H1 (cell line): ENCODE measurements at regions not wholly inside any gene's neighbourhood (a gene's known extent, or its start where the extent isn't known, plus 50 kb on each side); places are given as distances from the start of the nearest gene placed in this dataset.

ENCODE experiments used
- CTCF ChIA-PET: fragments of 300-600 bp; sonication (Branson Sonifier 250); formaldehyde crosslinking; loops from one replicate; lab custom pipeline; 2021; ENCODE audit not compliant: partially characterized antibody; lab: Charles Lee
- POLR2A ChIA-PET: fragments of 300-600 bp; sonication (Branson Sonifier 250); formaldehyde crosslinking; loops from one replicate; lab custom pipeline; 2021; ENCODE audit warnings: inconsistent platforms; ENCODE audit not compliant: partially characterized antibody; lab: Charles Lee
- DNase-seq, 2 experiments: peaks; one replicate each; pipeline versions ENCODE4 v3.0.0 to v3.0.0-alpha.2; 2010 to 2022; ENCODE audit warnings: low spot score in 2 of 2, low read depth in 1 of 2, mixed read lengths in 1 of 2
- FAIRE-seq: peaks from 2 replicates; lab custom pipeline; 2011; peaks lifted over from hg19 to GRCh38; lab: Jason Lieb, UNC
- H2AFZ ChIP-seq: 2 replicates; pipeline ENCODE4 v1.8.1; 2012; ENCODE audit warnings: low read length, inconsistent platforms
- H2AK5ac ChIP-seq: 2 replicates; pipeline ENCODE4 v1.6.1; 2013; ENCODE audit warnings: low read depth, low read length
- H2BK120ac ChIP-seq: replicated peaks from 2 replicates; pipeline ENCODE3; 2013; ENCODE audit warnings: low read depth, low read length, inconsistent platforms
- H2BK12ac ChIP-seq: 2 replicates; pipeline ENCODE4 v1.6.1; 2013; ENCODE audit warnings: low read depth, low read length
- H2BK15ac ChIP-seq: 2 replicates; pipeline ENCODE4 v1.6.1; 2013; ENCODE audit warnings: low read length
- H2BK20ac ChIP-seq: 2 replicates; pipeline ENCODE4 v1.6.1; 2013; ENCODE audit warnings: low read length
- H2BK5ac ChIP-seq: 2 replicates; pipeline ENCODE4 v1.6.1; 2013; ENCODE audit warnings: low read depth, low read length
- H3K14ac ChIP-seq: 2 replicates; pipeline ENCODE4 v1.6.1; 2013; ENCODE audit warnings: inconsistent platforms; ENCODE audit not compliant: insufficient read length
- H3K18ac ChIP-seq: 2 replicates; pipeline ENCODE4 v1.6.1; 2013; ENCODE audit warnings: low read length; ENCODE audit errors: extremely low read depth
- H3K23ac ChIP-seq: 2 replicates; pipeline ENCODE4 v1.6.1; 2013; ENCODE audit warnings: inconsistent platforms; ENCODE audit not compliant: insufficient read length
- H3K23me2 ChIP-seq: 2 replicates; pipeline ENCODE4 v1.6.1; 2013; ENCODE audit warnings: low read depth, low read length
- H3K27ac ChIP-seq: 2 replicates; pipeline ENCODE4 v1.6.1; 2011; ENCODE audit warnings: low read depth, low read length, inconsistent platforms
- H3K27me3 ChIP-seq, 4 experiments: replicated peaks in 1 of 4; 1 replicate in 1 of 4; 2 replicates in 3 of 4; pipeline versions ENCODE4 v1.6.1 to v1.8.1; 2011 to 2013; ENCODE audit warnings: low read length in 3 of 4, mild to moderate bottlenecking in 3 of 4, inconsistent platforms in 2 of 4, mixed read lengths in 2 of 4, moderate library complexity in 1 of 4; ENCODE audit not compliant: control insufficient read depth in 3 of 4, insufficient read depth in 3 of 4; ENCODE audit errors: extremely low read depth in 1 of 4
- H3K36me3 ChIP-seq, 4 experiments: 2 replicates each; pipeline versions ENCODE4 v1.6.1 to v1.8.1; 2011 to 2013; ENCODE audit warnings: mild to moderate bottlenecking in 4 of 4, low read length in 3 of 4, moderate library complexity in 2 of 4, control low read depth in 1 of 4, inconsistent platforms in 1 of 4; ENCODE audit not compliant: insufficient read depth in 4 of 4, control insufficient read depth in 2 of 4
- H3K4ac ChIP-seq: replicated peaks from 2 replicates; pipeline ENCODE3; 2013; ENCODE audit warnings: low read length, low read depth, mixed read lengths, inconsistent platforms; ENCODE audit not compliant: insufficient read length
- H3K4me1 ChIP-seq, 4 experiments: replicated peaks in 1 of 4; 1 replicate in 1 of 4; 2 replicates in 3 of 4; pipeline versions ENCODE4 v1.6.1 to v1.8.1; 2011 to 2013; ENCODE audit warnings: low read length in 3 of 4, inconsistent platforms in 2 of 4, mixed read lengths in 1 of 4; ENCODE audit not compliant: insufficient read depth in 4 of 4, control insufficient read depth in 3 of 4
- H3K4me2 ChIP-seq, 2 experiments: 2 replicates each; pipeline versions ENCODE4 v1.6.1 to v1.8.1; 2011 to 2013; ENCODE audit warnings: low read depth in 2 of 2, low read length in 2 of 2, control low read depth in 1 of 2, inconsistent platforms in 1 of 2, mild to moderate bottlenecking in 1 of 2; ENCODE audit not compliant: insufficient read depth in 1 of 2
- H3K4me3 ChIP-seq, 4 experiments: fragments of 200-600, 300-600 bp in 1 of 4; sonication (generic), shearing (Covaris generic), sonication (Bioruptor Twin) in 1 of 4; 2 replicates each; pipeline versions ENCODE4 v1.5.1 to v1.8.1; 2011 to 2016; ENCODE audit warnings: low read length in 4 of 4, low read depth in 3 of 4, control low read depth in 2 of 4, inconsistent platforms in 2 of 4, mild to moderate bottlenecking in 2 of 4, mixed read lengths in 1 of 4, moderate library complexity in 1 of 4; ENCODE audit not compliant: insufficient read depth in 2 of 4; ENCODE audit errors: extremely low read depth in 1 of 4
- H3K56ac ChIP-seq: replicated peaks from 2 replicates; pipeline ENCODE3; 2013; ENCODE audit warnings: low read depth, mild to moderate bottlenecking, mixed read lengths, low read length, inconsistent platforms; ENCODE audit not compliant: insufficient read length
- H3K79me1 ChIP-seq: 2 replicates; pipeline ENCODE4 v1.6.1; 2013; ENCODE audit warnings: low read depth, low read length, control low read depth
- H3K79me2 ChIP-seq, 2 experiments: 2 replicates each; pipeline versions ENCODE4 v1.6.1 to v1.8.1; 2012 to 2013; ENCODE audit warnings: low read length in 2 of 2, mild to moderate bottlenecking in 2 of 2, inconsistent platforms in 1 of 2; ENCODE audit not compliant: insufficient read depth in 2 of 2, control insufficient read depth in 1 of 2
- H3K9ac ChIP-seq, 4 experiments: replicated peaks in 1 of 4; 1 replicate in 1 of 4; 2 replicates in 3 of 4; pipeline versions ENCODE4 v1.6.1 to v1.8.1; 2011 to 2013; ENCODE audit warnings: low read depth in 3 of 4, low read length in 3 of 4, control low read depth in 2 of 4, mild to moderate bottlenecking in 2 of 4, moderate library complexity in 2 of 4, inconsistent platforms in 1 of 4; ENCODE audit errors: extremely low read depth in 1 of 4
- H3K9me3 ChIP-seq, 2 experiments: 2 replicates each; pipeline versions ENCODE4 v1.6.1 to v1.8.1; 2012 to 2013; ENCODE audit warnings: mild to moderate bottlenecking in 2 of 2, moderate library complexity in 2 of 2, control low read depth in 1 of 2, inconsistent platforms in 1 of 2, low read depth in 1 of 2, low read length in 1 of 2, mixed read lengths in 1 of 2; ENCODE audit not compliant: insufficient read depth in 2 of 2
- H4K20me1 ChIP-seq, 2 experiments: replicated peaks in 1 of 2; 2 replicates each; pipeline versions ENCODE3 to v1.8.1; 2011 to 2013; ENCODE audit warnings: inconsistent platforms in 2 of 2, low read length in 2 of 2, mild to moderate bottlenecking in 1 of 2; ENCODE audit not compliant: insufficient read depth in 2 of 2, control insufficient read depth in 1 of 2
- H4K5ac ChIP-seq: 2 replicates; pipeline ENCODE4 v1.6.1; 2013; ENCODE audit warnings: low read length, low read depth, mixed read lengths, inconsistent platforms; ENCODE audit not compliant: insufficient read length
- H4K8ac ChIP-seq: 2 replicates; pipeline ENCODE4 v1.8.0; 2013; ENCODE audit warnings: mild to moderate bottlenecking, moderate library complexity, low read length, inconsistent platforms; ENCODE audit not compliant: insufficient read depth; ENCODE audit errors: extremely low read depth
- H4K91ac ChIP-seq: replicated peaks from 2 replicates; pipeline ENCODE3; 2013; ENCODE audit warnings: low read length, mixed read lengths, inconsistent platforms; ENCODE audit not compliant: insufficient read length
- ATF3 ChIP-seq: IDR thresholded peaks from 2 replicates; pipeline ENCODE4 v1.6.1; 2011; ENCODE audit warnings: low read depth, mild to moderate bottlenecking, low read length; ENCODE audit not compliant: insufficient read depth
- CEBPB ChIP-seq: IDR thresholded peaks from 2 replicates; pipeline ENCODE4 v1.6.1; 2012; ENCODE audit warnings: low read depth, low read length
- CHD1 ChIP-seq: IDR thresholded peaks from 2 replicates; pipeline ENCODE4 v1.6.1; 2012; ENCODE audit warnings: low read depth, low read length, improper control_type of control experiment
- GABPA ChIP-seq: IDR thresholded peaks from 2 replicates; pipeline ENCODE4 v1.6.1; 2011; ENCODE audit warnings: mild to moderate bottlenecking, low read length, moderate library complexity, borderline replicate concordance; ENCODE audit not compliant: insufficient read depth
- KDM4A ChIP-seq: IDR thresholded peaks from one replicate; pipeline ENCODE4 v1.7.1; 2012; ENCODE audit warnings: low read depth, mild to moderate bottlenecking, moderate library complexity, low read length, inconsistent platforms; ENCODE audit not compliant: severe bottlenecking
- PHF8 ChIP-seq: fragments of 200-600 bp; sonication (generic); conservative IDR thresholded peaks from 2 replicates; pipeline ENCODE4 v1.7.1; 2012; ENCODE audit warnings: low read depth, mild to moderate bottlenecking, inconsistent platforms, low read length, moderate library complexity
- RAD21 ChIP-seq, 2 experiments: IDR thresholded peaks in 1 of 2; conservative IDR thresholded peaks in 1 of 2; 2 replicates each; pipeline ENCODE4 v1.6.1; 2011; ENCODE audit warnings: low read depth in 2 of 2, low read length in 2 of 2, improper control_type of control experiment in 1 of 2, inconsistent platforms in 1 of 2, mild to moderate bottlenecking in 1 of 2, moderate library complexity in 1 of 2
- SP2 ChIP-seq: IDR thresholded peaks from 2 replicates; pipeline ENCODE4 v1.6.1; 2012; ENCODE audit warnings: mild to moderate bottlenecking, low read length, inconsistent platforms
- SRF ChIP-seq: IDR thresholded peaks from 2 replicates; pipeline ENCODE4 v1.6.1; 2011; ENCODE audit warnings: mild to moderate bottlenecking, low read depth, low read length, moderate library complexity
- ZNF274 ChIP-seq: IDR thresholded peaks from 2 replicates; pipeline ENCODE4 v1.7.0; 2012; ENCODE audit warnings: low read length, borderline replicate concordance; ENCODE audit errors: extremely low read depth
- WGBS, 2 experiments: shearing (Covaris generic) in 1 of 2; methylation state at CpG; one replicate each; pipeline versions ENCODE4 v1.1.6 to v1.1.7; 2013 to 2015; ENCODE audit warnings: low lambda C conversion rate in 2 of 2, mixed read lengths in 2 of 2, inconsistent platforms in 1 of 2, low coverage in 1 of 2, missing lambda C conversion rate in 1 of 2; ENCODE audit not compliant: insufficient replicate concordance in 2 of 2, insufficient coverage in 1 of 2, insufficient read length in 1 of 2; ENCODE audit errors: extremely low coverage in 1 of 2, missing lambda C conversion rate in 1 of 2; 5-methylcytosine and 5-hydroxymethylcytosine counted together

GRCh38 chr1:83026745-83027144, 972.2 kb downstream of the TTLL7 start:
- TF ChIP-seq CEBPB (no peak), GABPA (no peak), SP2 (no peak), ZNF274 (no peak), PHF8 (no peak), KDM4A (no peak), RAD21 (IDR thresholded peaks at IDR 0.05 in 1 of 2, conservative IDR thresholded peaks at IDR 0.05 in 1 of 2; ENCODE audit: low read depth in 2 of 2, low read length in 2 of 2) (no peak), SRF (no peak), ATF3 (no peak), CHD1 (no peak)
- H3K23me2 ChIP-seq, result no peaks in the 10 kb centered on the region; the same call in 1 of the 2 replicates
- peaks cover 3% of the 10 kb centered on the region in 2 experiments; a peak in 2 of 4 replicates for H3K9me3 ChIP-seq
- POLR2A ChIA-PET, result no interaction called here
- peaks cover 0 to 4% (median 1%) of the 10 kb centered on the region in 4 experiments; a peak in 2 of 7 replicates for H3K4me1 ChIP-seq
- no peaks in the 10 kb centered on the region for H3K79me1 ChIP-seq
- H3K27me3 ChIP-seq, result peaks cover 0 to 1% (median 0%) of the 10 kb centered on the region in 4 experiments; a peak in 1 of 7 replicates
- H3K14ac ChIP-seq, result no peak overlapping the region
- no peak overlapping the region for H2AFZ ChIP-seq
- H2BK120ac ChIP-seq, result no peak overlapping the region
- no peak overlapping the region for H3K9ac ChIP-seq
- H3K4ac ChIP-seq, result no peak overlapping the region
- no peak overlapping the region for H4K5ac ChIP-seq
- no peak for DNase-seq
- no peaks in the 10 kb centered on the region for H3K79me2 ChIP-seq
- no peak overlapping the region for H3K23ac ChIP-seq
- no peaks in the 10 kb centered on the region for H4K20me1 ChIP-seq
- H3K36me3 ChIP-seq, result no peaks in the 10 kb centered on the region; a peak in 1 of 8 replicates
- H2BK15ac ChIP-seq, result no peak overlapping the region
- H2BK12ac ChIP-seq, result no peak overlapping the region
- H3K18ac ChIP-seq, result no peak overlapping the region
- FAIRE-seq, result no peak
- CTCF ChIA-PET, result no interaction called here
- no peak overlapping the region for H2AK5ac ChIP-seq
- H4K91ac ChIP-seq, result no peak overlapping the region
- H3K56ac ChIP-seq, result peak overlapping the region; percentile 61
- WGBS, 2 experiments, result 87% methylated on average over 2 of the region's 2 CpGs; no CpG with 5 or more reads in 1 of the 2 experiments
- H2BK20ac ChIP-seq, result no peak overlapping the region
- no peak overlapping the region for H3K4me3 ChIP-seq
- no peak overlapping the region for H2BK5ac ChIP-seq
- H3K27ac ChIP-seq, result no peak overlapping the region
- H3K4me2 ChIP-seq, result no peak overlapping the region
- no peak overlapping the region for H4K8ac ChIP-seq
